ENCODE measurements at regions not wholly inside any gene's neighbourhood (a gene's known extent, or its start where the extent isn't known, plus 50 kb on each side); places are given as distances from the start of the nearest gene placed in this dataset.

DNA sequence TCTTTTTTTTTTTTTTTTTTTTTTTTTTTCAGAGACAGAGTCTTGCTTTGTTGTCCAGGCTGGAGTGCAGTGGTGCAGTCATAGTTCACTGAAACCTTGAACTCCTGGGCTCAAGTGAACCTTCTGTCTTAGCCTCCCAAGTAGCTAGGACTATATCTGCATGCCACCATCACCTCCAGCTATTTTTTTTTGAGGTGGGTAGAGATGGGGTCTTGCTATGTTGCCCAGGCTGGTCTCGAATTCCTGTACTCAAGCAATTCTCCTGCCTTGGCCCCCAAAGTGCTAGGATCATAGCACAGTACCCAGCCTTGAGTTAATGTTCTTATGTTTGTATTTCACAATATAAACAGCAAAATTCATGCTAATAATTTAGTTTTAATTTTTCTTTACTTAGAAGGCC, 62.9 kb upstream of the IGFBP2 start:
- CTCF ChIA-PET = no interaction called here
- in situ Hi-C loops (cut with HindIII; ENCODE audit: low pct_unique_long_range_greater_than_20kb, low sequenced_read_pairs) (no loop called here), intact Hi-C loops (cut with micrococcal nuclease; ENCODE audit: unreplicated experiment) (no loop called here)
- H3K27ac ChIP-seq (ENCODE audit: low read length) = no peak overlapping the region
- TF ChIP-seq TCF7L2 (IDR thresholded peaks at IDR 0.05; ENCODE audit: low read depth, low read length) (no peak), SIN3A (IDR thresholded peaks at IDR 0.05; ENCODE audit: borderline replicate concordance, insufficient read depth, low read depth, low read length) (no peak), POLR2AphosphoS5 (IDR thresholded peaks at IDR 0.05; ENCODE audit: low read depth, low read length) (no peak)
- TF ChIP-seq, protein P1, sequence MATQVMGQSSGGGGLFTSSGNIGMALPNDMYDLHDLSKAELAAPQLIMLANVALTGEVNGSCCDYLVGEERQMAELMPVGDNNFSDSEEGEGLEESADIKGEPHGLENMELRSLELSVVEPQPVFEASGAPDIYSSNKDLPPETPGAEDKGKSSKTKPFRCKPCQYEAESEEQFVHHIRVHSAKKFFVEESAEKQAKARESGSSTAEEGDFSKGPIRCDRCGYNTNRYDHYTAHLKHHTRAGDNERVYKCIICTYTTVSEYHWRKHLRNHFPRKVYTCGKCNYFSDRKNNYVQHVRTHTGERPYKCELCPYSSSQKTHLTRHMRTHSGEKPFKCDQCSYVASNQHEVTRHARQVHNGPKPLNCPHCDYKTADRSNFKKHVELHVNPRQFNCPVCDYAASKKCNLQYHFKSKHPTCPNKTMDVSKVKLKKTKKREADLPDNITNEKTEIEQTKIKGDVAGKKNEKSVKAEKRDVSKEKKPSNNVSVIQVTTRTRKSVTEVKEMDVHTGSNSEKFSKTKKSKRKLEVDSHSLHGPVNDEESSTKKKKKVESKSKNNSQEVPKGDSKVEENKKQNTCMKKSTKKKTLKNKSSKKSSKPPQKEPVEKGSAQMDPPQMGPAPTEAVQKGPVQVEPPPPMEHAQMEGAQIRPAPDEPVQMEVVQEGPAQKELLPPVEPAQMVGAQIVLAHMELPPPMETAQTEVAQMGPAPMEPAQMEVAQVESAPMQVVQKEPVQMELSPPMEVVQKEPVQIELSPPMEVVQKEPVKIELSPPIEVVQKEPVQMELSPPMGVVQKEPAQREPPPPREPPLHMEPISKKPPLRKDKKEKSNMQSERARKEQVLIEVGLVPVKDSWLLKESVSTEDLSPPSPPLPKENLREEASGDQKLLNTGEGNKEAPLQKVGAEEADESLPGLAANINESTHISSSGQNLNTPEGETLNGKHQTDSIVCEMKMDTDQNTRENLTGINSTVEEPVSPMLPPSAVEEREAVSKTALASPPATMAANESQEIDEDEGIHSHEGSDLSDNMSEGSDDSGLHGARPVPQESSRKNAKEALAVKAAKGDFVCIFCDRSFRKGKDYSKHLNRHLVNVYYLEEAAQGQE (IDR thresholded peaks at IDR 0.05; ENCODE audit: insufficient read depth in 1 of 2, low read depth in 2 of 2, low read length in 1 of 2) = no peak
- TF ChIP-seq, protein P2, sequence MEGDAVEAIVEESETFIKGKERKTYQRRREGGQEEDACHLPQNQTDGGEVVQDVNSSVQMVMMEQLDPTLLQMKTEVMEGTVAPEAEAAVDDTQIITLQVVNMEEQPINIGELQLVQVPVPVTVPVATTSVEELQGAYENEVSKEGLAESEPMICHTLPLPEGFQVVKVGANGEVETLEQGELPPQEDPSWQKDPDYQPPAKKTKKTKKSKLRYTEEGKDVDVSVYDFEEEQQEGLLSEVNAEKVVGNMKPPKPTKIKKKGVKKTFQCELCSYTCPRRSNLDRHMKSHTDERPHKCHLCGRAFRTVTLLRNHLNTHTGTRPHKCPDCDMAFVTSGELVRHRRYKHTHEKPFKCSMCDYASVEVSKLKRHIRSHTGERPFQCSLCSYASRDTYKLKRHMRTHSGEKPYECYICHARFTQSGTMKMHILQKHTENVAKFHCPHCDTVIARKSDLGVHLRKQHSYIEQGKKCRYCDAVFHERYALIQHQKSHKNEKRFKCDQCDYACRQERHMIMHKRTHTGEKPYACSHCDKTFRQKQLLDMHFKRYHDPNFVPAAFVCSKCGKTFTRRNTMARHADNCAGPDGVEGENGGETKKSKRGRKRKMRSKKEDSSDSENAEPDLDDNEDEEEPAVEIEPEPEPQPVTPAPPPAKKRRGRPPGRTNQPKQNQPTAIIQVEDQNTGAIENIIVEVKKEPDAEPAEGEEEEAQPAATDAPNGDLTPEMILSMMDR (IDR thresholded peaks at IDR 0.05) = no peak
- no TSS peak for BruUV-seq (replicated peaks)
- POLR2A ChIA-PET = no interaction called here
- H3K36me3 ChIP-seq (ENCODE audit: control insufficient read depth, insufficient read depth, low read length) = no peaks in the 10 kb centered on the region
- no peaks in the 10 kb centered on the region for H3K27me3 ChIP-seq (ENCODE audit: control insufficient read depth, insufficient read depth, low read length)
- H3K4me1 ChIP-seq (ENCODE audit: control insufficient read depth, insufficient read depth, low read length) = no peaks in the 10 kb centered on the region
- no peak overlapping the region for H3K4me3 ChIP-seq (ENCODE audit: low read depth in 2 of 2, low read length in 2 of 2)
- DNase-seq (ENCODE audit: low read depth, low spot score) = no peak
- no peak for ATAC-seq
- no peaks in the 10 kb centered on the region for H3K9me3 ChIP-seq (ENCODE audit: control insufficient read depth, insufficient read depth, low read depth, low read length)

DNA sequence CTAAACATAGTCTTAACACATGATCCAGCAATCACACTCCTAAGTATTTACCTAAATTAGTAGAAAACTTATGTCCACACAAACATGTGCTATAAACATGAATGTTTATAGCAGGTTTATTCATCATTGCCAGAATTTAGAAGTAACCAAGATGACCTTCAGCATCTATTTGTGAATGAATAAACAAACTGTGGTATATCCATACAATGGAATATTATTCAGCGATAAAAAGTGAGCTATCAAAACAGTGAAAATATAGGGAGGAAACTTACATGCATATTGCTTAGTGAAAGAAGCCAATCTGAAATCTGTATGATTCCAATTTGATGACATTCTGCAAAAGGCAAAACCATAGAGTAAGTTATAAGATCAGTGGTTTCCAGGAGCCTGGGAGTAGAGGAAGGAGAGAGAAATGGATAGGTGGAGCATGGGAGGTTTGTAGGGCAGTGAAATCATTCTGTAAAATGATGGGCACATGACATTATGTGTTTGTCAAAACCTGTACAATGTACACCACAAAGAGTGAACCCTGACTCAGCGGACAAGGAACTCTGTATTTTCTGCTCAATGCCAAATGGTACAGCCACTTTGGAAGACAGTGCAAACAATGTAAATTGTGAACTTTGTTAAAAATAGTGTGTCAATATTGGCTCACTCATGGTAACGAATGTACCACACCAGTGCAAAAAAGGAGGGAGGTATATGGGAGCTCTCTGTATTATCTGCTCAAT, 61.9 kb upstream of the IGFBP2 start:
- ChIA-PET POLR2A (no interaction called here), CTCF (no interaction called here)
- Histone ChIP-seq H3K9me3 (ENCODE audit: control insufficient read depth, insufficient read depth, low read depth, low read length) (no peaks in the 10 kb centered on the region), H3K27ac (ENCODE audit: low read length) (no peak overlapping the region), H3K4me3 (ENCODE audit: low read depth in 2 of 2, low read length in 2 of 2) (no peak overlapping the region), H3K36me3 (ENCODE audit: control insufficient read depth, insufficient read depth, low read length) (no peaks in the 10 kb centered on the region), H3K27me3 (ENCODE audit: control insufficient read depth, insufficient read depth, low read length) (no peaks in the 10 kb centered on the region), H3K4me1 (ENCODE audit: control insufficient read depth, insufficient read depth, low read length) (no peaks in the 10 kb centered on the region)
- intact Hi-C loops (cut with micrococcal nuclease; ENCODE audit: unreplicated experiment) (no loop called here), in situ Hi-C loops (cut with HindIII; ENCODE audit: low pct_unique_long_range_greater_than_20kb, low sequenced_read_pairs) (no loop called here)
- TF ChIP-seq SIN3A (IDR thresholded peaks at IDR 0.05; ENCODE audit: borderline replicate concordance, insufficient read depth, low read depth, low read length) (no peak), POLR2AphosphoS5 (IDR thresholded peaks at IDR 0.05; ENCODE audit: low read depth, low read length) (no peak), TCF7L2 (IDR thresholded peaks at IDR 0.05; ENCODE audit: low read depth, low read length) (no peak)
- TF ChIP-seq, protein P2 (IDR thresholded peaks at IDR 0.05) = no peak
- TF ChIP-seq, protein P1 (IDR thresholded peaks at IDR 0.05; ENCODE audit: insufficient read depth in 1 of 2, low read depth in 2 of 2, low read length in 1 of 2) = no peak
- DNase-seq (ENCODE audit: low read depth, low spot score) (no peak), ATAC-seq (no peak)
- BruUV-seq (replicated peaks) = no TSS peak
